DOHH2 (cell line): ENCODE measurements at regions not wholly inside any gene's neighbourhood (a gene's known extent, or its start where the extent isn't known, plus 50 kb on each side); places are given as distances from the start of the nearest gene placed in this dataset.

ENCODE experiments used
- H3F3A ChIP-seq: fragments of 200-600 bp; sonication (generic), shearing (Covaris generic); 2 replicates; pipeline ENCODE4 v1.6.0; 2016; ENCODE audit warnings: antibody characterized with exemption, mild to moderate bottlenecking; ENCODE audit not compliant: control insufficient read depth, insufficient read depth
- H3K27ac ChIP-seq: fragments of 200-600 bp; sonication (generic); 2 replicates; pipeline ENCODE4 v1.5.1; 2014; ENCODE audit warnings: low read depth, mild to moderate bottlenecking, low read length, moderate library complexity
- H3K27me3 ChIP-seq: fragments of 200-600 bp; sonication (generic); 2 replicates; pipeline ENCODE4 v1.6.1; 2014; ENCODE audit warnings: mild to moderate bottlenecking, low read length, mixed read lengths; ENCODE audit not compliant: control insufficient read depth
- H3K36me3 ChIP-seq: fragments of 200-600 bp; sonication (generic); 2 replicates; pipeline ENCODE4 v1.6.1; 2014; ENCODE audit warnings: mild to moderate bottlenecking, low read length, moderate library complexity, mixed read lengths; ENCODE audit not compliant: control insufficient read depth
- H3K4me1 ChIP-seq: fragments of 200-600 bp; sonication (generic); 2 replicates; pipeline ENCODE4 v1.6.1; 2014; ENCODE audit warnings: mild to moderate bottlenecking, low read length, mixed read lengths; ENCODE audit not compliant: control insufficient read depth
- H3K4me2 ChIP-seq: fragments of 200-600 bp; sonication (generic); 2 replicates; pipeline ENCODE4 v1.6.0; 2014; ENCODE audit warnings: mild to moderate bottlenecking, low read length, moderate library complexity
- H3K4me3 ChIP-seq: fragments of 200-600 bp; sonication (generic); 2 replicates; pipeline ENCODE4 v1.5.1; 2014; ENCODE audit warnings: mild to moderate bottlenecking, low read length, mixed read lengths
- H3K79me2 ChIP-seq: fragments of 200-600 bp; sonication (generic); 2 replicates; pipeline ENCODE4 v1.6.1; 2014; ENCODE audit warnings: mild to moderate bottlenecking, low read length, mixed read lengths; ENCODE audit not compliant: control insufficient read depth
- H3K9me2 ChIP-seq: fragments of 200-600 bp; sonication (generic); replicated peaks from 2 replicates; pipeline ENCODE4 v1.6.1; 2014; ENCODE audit warnings: mild to moderate bottlenecking, low read length, mixed read lengths; ENCODE audit not compliant: control insufficient read depth
- H3K9me3 ChIP-seq: fragments of 200-600 bp; sonication (generic); 2 replicates; pipeline ENCODE4 v1.6.1; 2014; ENCODE audit warnings: antibody characterized with exemption, low read length, mixed read lengths; ENCODE audit not compliant: control insufficient read depth, insufficient read depth
- H4K20me1 ChIP-seq: fragments of 200-600 bp; sonication (generic); 2 replicates; pipeline ENCODE4 v1.6.0; 2014; ENCODE audit warnings: low read depth, mild to moderate bottlenecking, antibody characterized with exemption, low read length, moderate library complexity; ENCODE audit not compliant: control insufficient read depth, insufficient read depth
- CTCF ChIP-seq: fragments of 200-600 bp; sonication (generic); IDR thresholded peaks from one replicate; pipeline ENCODE4 v1.5.1; 2014; ENCODE audit warnings: antibody characterized with exemption, mild to moderate bottlenecking, low read depth, low read length; ENCODE audit not compliant: poor library complexity, severe bottlenecking
- EZH2phosphoT487 ChIP-seq: fragments of 200-600 bp; sonication (generic); IDR thresholded peaks from 2 replicates; pipeline ENCODE4 v1.6.1; 2017; ENCODE audit warnings: borderline replicate concordance, mild to moderate bottlenecking, antibody characterized with exemption, low read length, moderate library complexity, mixed read lengths

- Histone ChIP-seq H3K27ac (no peak overlapping the region), H3K9me2 (no peaks in the 10 kb centered on the region), H3F3A (no peaks in the 10 kb centered on the region), H4K20me1 (no peaks in the 10 kb centered on the region), H3K27me3 (no peaks in the 10 kb centered on the region), H3K4me2 (no peak overlapping the region), H3K4me1 (peaks cover 7% of the 10 kb centered on the region; the same call in 1 of the 2 replicates), H3K9me3 (no peaks in the 10 kb centered on the region), H3K36me3 (no peaks in the 10 kb centered on the region), H3K4me3 (no peak overlapping the region), H3K79me2 (no peaks in the 10 kb centered on the region)
- no peak for TF ChIP-seq CTCF
These were observed 99.4 kb upstream of the DIO3 start for GRCh38 chr14:101461891-101462290.

- Histone ChIP-seq H3K9me3 (no peaks in the 10 kb centered on the region), H3K27ac (no peak overlapping the region), H3K79me2 (no peaks in the 10 kb centered on the region), H3K4me1 (peaks cover 7% of the 10 kb centered on the region; the same call in 1 of the 2 replicates), H3K36me3 (no peaks in the 10 kb centered on the region), H3K4me3 (no peak overlapping the region), H3F3A (no peaks in the 10 kb centered on the region), H4K20me1 (no peaks in the 10 kb centered on the region), H3K9me2 (no peaks in the 10 kb centered on the region), H3K4me2 (no peak overlapping the region), H3K27me3 (no peaks in the 10 kb centered on the region)
- TF ChIP-seq EZH2phosphoT487 (no peak), CTCF (no peak)
These were observed 98.3 kb upstream of the DIO3 start for GRCh38 chr14:101462726-101463565.

- H3K27ac ChIP-seq: no peak overlapping the region
- H3K4me2 ChIP-seq: no peak overlapping the region
- no peaks in the 10 kb centered on the region for H4K20me1 ChIP-seq
- H3K4me1 ChIP-seq: peaks cover 7% of the 10 kb centered on the region; the same call in 1 of the 2 replicates
- no peaks in the 10 kb centered on the region for H3K36me3 ChIP-seq
- no peaks in the 10 kb centered on the region for H3K27me3 ChIP-seq
- H3K4me3 ChIP-seq: no peak overlapping the region
- H3K79me2 ChIP-seq: no peaks in the 10 kb centered on the region
- H3F3A ChIP-seq: no peaks in the 10 kb centered on the region
- H3K9me2 ChIP-seq: no peaks in the 10 kb centered on the region
- H3K9me3 ChIP-seq: no peaks in the 10 kb centered on the region
- TF ChIP-seq CTCF (no peak), EZH2phosphoT487 (no peak)
These were observed 97.6 kb upstream of the DIO3 start for GRCh38 chr14:101463566-101464171.
